GM18517 (cell line): ENCODE measurements at regions not wholly inside any gene's neighbourhood (a gene's known extent, or its start where the extent isn't known, plus 50 kb on each side); places are given as distances from the start of the nearest gene placed in this dataset.
A peak's percentile ranks its signal among the peaks of the same experiment; 100 is the strongest.
"Not testable (repeated sequence)": the region's sequence is repeated elsewhere in the genome, so short reads cannot be mapped to it uniquely, and the experiment has no call there.

Source experiments
- ATAC-seq: cut with Tn5 transposase; IDR thresholded peaks from one replicate; pipeline ENCODE4 v1.9.1; 2021; ENCODE audit warnings: mild to moderate bottlenecking, moderate library complexity; ENCODE audit not compliant: unreplicated experiment

GRCh38 chr4:170724191-170724590 lies 634.4 kb upstream of the AADAT start:
- ATAC-seq = no peak

- ATAC-seq = no peak
Observed at GRCh38 chr4:170723171-170723570, 633.4 kb upstream of the AADAT start.

- ATAC-seq = no peak
Observed at GRCh38 chr4:170721812-170722373, 632.1 kb upstream of the AADAT start.

- no peak for ATAC-seq
Observed at GRCh38 chr4:170716868-170717267, 627.1 kb upstream of the AADAT start.

GRCh38 chr4:170705907-170706306 lies 616.2 kb upstream of the AADAT start:
- no peak for ATAC-seq

- no peak for ATAC-seq
Observed at GRCh38 chr4:170700064-170700463, 610.3 kb upstream of the AADAT start.

GRCh38 chr4:170698334-170698733 lies 608.6 kb upstream of the AADAT start:
- ATAC-seq = peak; percentile 79

- peak; percentile 58 for ATAC-seq
Observed at GRCh38 chr4:170697845-170698244, 608.1 kb upstream of the AADAT start.

- no peak for ATAC-seq
Observed at GRCh38 chr4:170697045-170697444, 607.3 kb upstream of the AADAT start.

- ATAC-seq = no peak
Observed at GRCh38 chr4:170691168-170691567, 601.4 kb upstream of the AADAT start.

GRCh38 chr4:170687751-170688150 lies 598.0 kb upstream of the AADAT start:
- no peak for ATAC-seq

- not testable (repeated sequence) for ATAC-seq
Observed at GRCh38 chr4:170685701-170686100, 595.9 kb upstream of the AADAT start.

GRCh38 chr4:170682558-170683294 lies 593.0 kb upstream of the AADAT start:
- ATAC-seq = no peak

GRCh38 chr4:170682087-170682486 lies 592.3 kb upstream of the AADAT start:
- not testable (repeated sequence) for ATAC-seq

GRCh38 chr4:170675568-170676262 lies 586.0 kb upstream of the AADAT start:
- ATAC-seq = peak; percentile 74

GRCh38 chr4:170674176-170674575 lies 584.4 kb upstream of the AADAT start:
- no peak for ATAC-seq

GRCh38 chr4:170672381-170672965 lies 582.7 kb upstream of the AADAT start:
- no peak for ATAC-seq

- no peak for ATAC-seq
Observed at GRCh38 chr4:170671171-170671570, 581.4 kb upstream of the AADAT start.

- no peak for ATAC-seq
Observed at GRCh38 chr4:170667814-170668213, 578.1 kb upstream of the AADAT start.

GRCh38 chr4:170666909-170667308 lies 577.2 kb upstream of the AADAT start:
- no peak for ATAC-seq

- ATAC-seq = no peak
Observed at GRCh38 chr4:170662250-170662649, 572.5 kb upstream of the AADAT start.

GRCh38 chr4:170657761-170658160 lies 568.0 kb upstream of the AADAT start:
- ATAC-seq = no peak
